AG10803 (cell line): ENCODE measurements at regions not wholly inside any gene's neighbourhood (a gene's known extent, or its start where the extent isn't known, plus 50 kb on each side); places are given as distances from the start of the nearest gene placed in this dataset.
A peak's percentile ranks its signal among the peaks of the same experiment; 100 is the strongest.

Experiments
- DNase-seq: peaks from one replicate; pipeline ENCODE4 v3.0.0; 2010; ENCODE audit warnings: low read depth
- H3K4me3 ChIP-seq: 2 replicates; pipeline ENCODE4 v1.5.1; 2011; ENCODE audit warnings: mild to moderate bottlenecking, low read length, control low read depth
- CTCF ChIP-seq: conservative IDR thresholded peaks from 2 replicates; pipeline ENCODE4 v1.5.1; 2011; ENCODE audit warnings: mild to moderate bottlenecking, low read length, control low read depth, inconsistent platforms

GRCh38 chr14:101406921-101407320, 154.4 kb upstream of the DIO3 start:
- no peak for DNase-seq
- no peak for TF ChIP-seq CTCF
- no peak overlapping the region for H3K4me3 ChIP-seq

- DNase-seq, result no peak
- no peak overlapping the region for H3K4me3 ChIP-seq
- TF ChIP-seq CTCF, result no peak
These were observed 154.0 kb upstream of the DIO3 start for GRCh38 chr14:101407328-101407727.

GRCh38 chr14:101408077-101408831, 153.0 kb upstream of the DIO3 start:
- peak; percentile 68 for DNase-seq
- TF ChIP-seq CTCF, result no peak
- H3K4me3 ChIP-seq, result no peak overlapping the region

- no peak overlapping the region for H3K4me3 ChIP-seq
- TF ChIP-seq CTCF, result no peak
- no peak for DNase-seq
These were observed 152.2 kb upstream of the DIO3 start for GRCh38 chr14:101409006-101409543.

- TF ChIP-seq CTCF, result no peak
- DNase-seq, result no peak
- no peak overlapping the region for H3K4me3 ChIP-seq
These were observed 151.2 kb upstream of the DIO3 start for GRCh38 chr14:101410126-101410525.

- H3K4me3 ChIP-seq, result no peak overlapping the region
- DNase-seq, result no peak
- no peak for TF ChIP-seq CTCF
These were observed 150.1 kb upstream of the DIO3 start for GRCh38 chr14:101411151-101411550.

GRCh38 chr14:101411779-101412178, 149.5 kb upstream of the DIO3 start:
- no peak for DNase-seq
- no peak overlapping the region for H3K4me3 ChIP-seq
- no peak for TF ChIP-seq CTCF
